ENCODE measurements at regions not wholly inside any gene's neighbourhood (a gene's known extent, or its start where the extent isn't known, plus 50 kb on each side); places are given as distances from the start of the nearest gene placed in this dataset.
"Not testable (repeated sequence)": the region's sequence is repeated elsewhere in the genome, so short reads cannot be mapped to it uniquely, and the experiment has no call there.

- H3K4me3 Mint-ChIP-seq: no peak overlapping the region
- H3K9me3 Mint-ChIP-seq: peaks cover 3% of the 10 kb centered on the region
- H3K27me3 Mint-ChIP-seq (ENCODE audit: low read depth): no peaks in the 10 kb centered on the region
- DNase-seq: no peak
- intact Hi-C loops (cut with micrococcal nuclease): no loop called here
- H3K4me1 Mint-ChIP-seq (ENCODE audit: low read depth): no peaks in the 10 kb centered on the region
- no peaks in the 10 kb centered on the region for H3K36me3 Mint-ChIP-seq (ENCODE audit: low read depth)
- CTCF ChIA-PET: no interaction called here
- no peak overlapping the region for H3K27ac Mint-ChIP-seq
These were observed 570.6 kb downstream of the CENPC start for GRCh38 chr4:66974665-66975064.

- Mint-ChIP-seq H3K27ac (no peak overlapping the region), H3K4me1 (ENCODE audit: low read depth) (no peaks in the 10 kb centered on the region), H3K27me3 (ENCODE audit: low read depth) (no peaks in the 10 kb centered on the region), H3K4me3 (no peak overlapping the region), H3K36me3 (ENCODE audit: low read depth) (no peaks in the 10 kb centered on the region), H3K9me3 (peaks cover 3% of the 10 kb centered on the region)
- DNase-seq: no peak
- CTCF ChIA-PET: no interaction called here
- intact Hi-C loops (cut with micrococcal nuclease): no loop called here
These were observed 573.2 kb downstream of the CENPC start for GRCh38 chr4:66972087-66972486.

- H3K4me1 Mint-ChIP-seq (ENCODE audit: low read depth): no peaks in the 10 kb centered on the region
- intact Hi-C loops (cut with micrococcal nuclease): no loop called here
- H3K27ac Mint-ChIP-seq: no peak overlapping the region
- CTCF ChIA-PET: no interaction called here
- no peak overlapping the region for H3K4me3 Mint-ChIP-seq
- no peaks in the 10 kb centered on the region for H3K36me3 Mint-ChIP-seq (ENCODE audit: low read depth)
- no peaks in the 10 kb centered on the region for H3K27me3 Mint-ChIP-seq (ENCODE audit: low read depth)
- no peak for DNase-seq
- H3K9me3 Mint-ChIP-seq: no peaks in the 10 kb centered on the region
These were observed 580.8 kb downstream of the CENPC start for GRCh38 chr4:66964467-66964866.

- CTCF ChIA-PET: no interaction called here
- Mint-ChIP-seq H3K4me1 (ENCODE audit: low read depth) (no peaks in the 10 kb centered on the region), H3K27ac (no peak overlapping the region), H3K36me3 (ENCODE audit: low read depth) (no peaks in the 10 kb centered on the region), H3K4me3 (no peak overlapping the region), H3K27me3 (ENCODE audit: low read depth) (no peaks in the 10 kb centered on the region), H3K9me3 (no peaks in the 10 kb centered on the region)
- intact Hi-C loops (cut with micrococcal nuclease): no loop called here
- no peak for DNase-seq
These were observed 582.2 kb downstream of the CENPC start for GRCh38 chr4:66963084-66963483.

GRCh38 chr4:66959207-66959606, 586.1 kb downstream of the CENPC start:
- DNase-seq: no peak
- Mint-ChIP-seq H3K9me3 (peaks cover 3% of the 10 kb centered on the region), H3K36me3 (ENCODE audit: low read depth) (no peaks in the 10 kb centered on the region), H3K27ac (no peak overlapping the region), H3K27me3 (ENCODE audit: low read depth) (no peaks in the 10 kb centered on the region), H3K4me3 (no peak overlapping the region), H3K4me1 (ENCODE audit: low read depth) (no peaks in the 10 kb centered on the region)
- intact Hi-C loops (cut with micrococcal nuclease): no loop called here
- CTCF ChIA-PET: no interaction called here

GRCh38 chr4:66956852-66957251, 588.5 kb downstream of the CENPC start:
- no peaks in the 10 kb centered on the region for H3K4me1 Mint-ChIP-seq (ENCODE audit: low read depth)
- H3K9me3 Mint-ChIP-seq: peaks cover 3% of the 10 kb centered on the region
- H3K4me3 Mint-ChIP-seq: no peak overlapping the region
- H3K27me3 Mint-ChIP-seq (ENCODE audit: low read depth): no peaks in the 10 kb centered on the region
- H3K27ac Mint-ChIP-seq: no peak overlapping the region
- no peak for DNase-seq
- H3K36me3 Mint-ChIP-seq (ENCODE audit: low read depth): no peaks in the 10 kb centered on the region
- intact Hi-C loops (cut with micrococcal nuclease): no loop called here
- CTCF ChIA-PET: no interaction called here

- Mint-ChIP-seq H3K4me3 (no peak overlapping the region), H3K27me3 (ENCODE audit: low read depth) (no peaks in the 10 kb centered on the region), H3K4me1 (ENCODE audit: low read depth) (no peaks in the 10 kb centered on the region), H3K36me3 (ENCODE audit: low read depth) (no peaks in the 10 kb centered on the region), H3K9me3 (peaks cover 3% of the 10 kb centered on the region), H3K27ac (no peak overlapping the region)
- CTCF ChIA-PET: no interaction called here
- DNase-seq: no peak
- intact Hi-C loops (cut with micrococcal nuclease): no loop called here
These were observed 588.9 kb downstream of the CENPC start for GRCh38 chr4:66956426-66956825.

GRCh38 chr4:66955784-66956183, 589.5 kb downstream of the CENPC start:
- no peak overlapping the region for H3K4me3 Mint-ChIP-seq
- H3K4me1 Mint-ChIP-seq (ENCODE audit: low read depth): no peaks in the 10 kb centered on the region
- H3K27me3 Mint-ChIP-seq (ENCODE audit: low read depth): no peaks in the 10 kb centered on the region
- H3K27ac Mint-ChIP-seq: no peak overlapping the region
- DNase-seq: no peak
- no peaks in the 10 kb centered on the region for H3K36me3 Mint-ChIP-seq (ENCODE audit: low read depth)
- H3K9me3 Mint-ChIP-seq: peaks cover 3% of the 10 kb centered on the region
- CTCF ChIA-PET: no interaction called here
- intact Hi-C loops (cut with micrococcal nuclease): no loop called here

GRCh38 chr4:66949419-66949818, 595.9 kb downstream of the CENPC start:
- Mint-ChIP-seq H3K4me3 (no peak overlapping the region), H3K27ac (no peak overlapping the region), H3K4me1 (ENCODE audit: low read depth) (no peaks in the 10 kb centered on the region), H3K36me3 (ENCODE audit: low read depth) (no peaks in the 10 kb centered on the region), H3K9me3 (no peaks in the 10 kb centered on the region), H3K27me3 (ENCODE audit: low read depth) (no peaks in the 10 kb centered on the region)
- DNase-seq: no peak
- CTCF ChIA-PET: no interaction called here
- intact Hi-C loops (cut with micrococcal nuclease): no loop called here

GRCh38 chr4:66946761-66947160, 598.5 kb downstream of the CENPC start:
- H3K9me3 Mint-ChIP-seq: no peaks in the 10 kb centered on the region
- H3K4me3 Mint-ChIP-seq: no peak overlapping the region
- no peaks in the 10 kb centered on the region for H3K27me3 Mint-ChIP-seq (ENCODE audit: low read depth)
- no peak overlapping the region for H3K27ac Mint-ChIP-seq
- DNase-seq: no peak
- H3K36me3 Mint-ChIP-seq (ENCODE audit: low read depth): no peaks in the 10 kb centered on the region
- no peaks in the 10 kb centered on the region for H3K4me1 Mint-ChIP-seq (ENCODE audit: low read depth)
- CTCF ChIA-PET: no interaction called here
- intact Hi-C loops (cut with micrococcal nuclease): no loop called here

GRCh38 chr4:66943112-66943511, 602.2 kb downstream of the CENPC start:
- CTCF ChIA-PET: no interaction called here
- Mint-ChIP-seq H3K36me3 (ENCODE audit: low read depth) (no peaks in the 10 kb centered on the region), H3K27ac (no peak overlapping the region), H3K4me1 (ENCODE audit: low read depth) (no peaks in the 10 kb centered on the region), H3K27me3 (ENCODE audit: low read depth) (no peaks in the 10 kb centered on the region), H3K9me3 (no peaks in the 10 kb centered on the region), H3K4me3 (no peak overlapping the region)
- DNase-seq: no peak
- intact Hi-C loops (cut with micrococcal nuclease): no loop called here

GRCh38 chr4:66931981-66932380, 613.3 kb downstream of the CENPC start:
- DNase-seq; H3K27ac Mint-ChIP-seq; H3K36me3 Mint-ChIP-seq (ENCODE audit: low read depth); H3K4me3 Mint-ChIP-seq; intact Hi-C loops (cut with micrococcal nuclease); CTCF ChIA-PET; H3K4me1 Mint-ChIP-seq (ENCODE audit: low read depth); H3K27me3 Mint-ChIP-seq (ENCODE audit: low read depth); H3K9me3 Mint-ChIP-seq: not testable (repeated sequence)

GRCh38 chr4:66930206-66930605, 615.1 kb downstream of the CENPC start:
- Mint-ChIP-seq H3K4me3 (no peak overlapping the region), H3K27ac (no peak overlapping the region), H3K36me3 (ENCODE audit: low read depth) (no peaks in the 10 kb centered on the region), H3K4me1 (ENCODE audit: low read depth) (no peaks in the 10 kb centered on the region), H3K27me3 (ENCODE audit: low read depth) (no peaks in the 10 kb centered on the region), H3K9me3 (no peaks in the 10 kb centered on the region)
- CTCF ChIA-PET: no interaction called here
- no peak for DNase-seq
- intact Hi-C loops (cut with micrococcal nuclease): no loop called here

- no peaks in the 10 kb centered on the region for H3K4me1 Mint-ChIP-seq (ENCODE audit: low read depth)
- DNase-seq: no peak
- no peak overlapping the region for H3K27ac Mint-ChIP-seq
- intact Hi-C loops (cut with micrococcal nuclease): no loop called here
- H3K36me3 Mint-ChIP-seq (ENCODE audit: low read depth): no peaks in the 10 kb centered on the region
- no peaks in the 10 kb centered on the region for H3K27me3 Mint-ChIP-seq (ENCODE audit: low read depth)
- H3K9me3 Mint-ChIP-seq: no peaks in the 10 kb centered on the region
- CTCF ChIA-PET: interaction anchor here (0.6 kb wide), 1 partner anchor 301 kb away, joined by 3 read pairs; no protein-coding TSS in a partner anchor
- H3K4me3 Mint-ChIP-seq: no peak overlapping the region
These were observed 615.6 kb downstream of the CENPC start for GRCh38 chr4:66929748-66930147.
